Endodermal cell (in vitro differentiated cells): ENCODE measurements at regions not wholly inside any gene's neighbourhood (a gene's known extent, or its start where the extent isn't known, plus 50 kb on each side); places are given as distances from the start of the nearest gene placed in this dataset.

Source experiments
- DNase-seq: peaks from one replicate; pipeline ENCODE4 v3.0.0-alpha.2; 2017
- H3K27ac ChIP-seq: 2 replicates; pipeline ENCODE4 v1.5.1; 2013; ENCODE audit warnings: mild to moderate bottlenecking, low read depth, low read length, moderate library complexity
- H3K27me3 ChIP-seq: 2 replicates; pipeline ENCODE4 v1.6.1; 2013; ENCODE audit warnings: mild to moderate bottlenecking, low read length, moderate library complexity; ENCODE audit not compliant: insufficient read depth, control insufficient read depth, poor library complexity, severe bottlenecking
- H3K36me3 ChIP-seq: 2 replicates; pipeline ENCODE4 v1.7.0; 2013; ENCODE audit warnings: mild to moderate bottlenecking, low read length, moderate library complexity; ENCODE audit not compliant: control insufficient read depth, insufficient read depth
- H3K4me1 ChIP-seq: one replicate; pipeline ENCODE4 v1.7.0; 2013; ENCODE audit warnings: low read length; ENCODE audit not compliant: control insufficient read depth, insufficient read depth
- H3K4me3 ChIP-seq: 2 replicates; pipeline ENCODE4 v1.5.1; 2013; ENCODE audit warnings: mild to moderate bottlenecking, low read length, moderate library complexity
- H3K9ac ChIP-seq: 2 replicates; pipeline ENCODE4 v1.6.1; 2013; ENCODE audit warnings: mild to moderate bottlenecking, low read length, moderate library complexity; ENCODE audit not compliant: poor library complexity, severe bottlenecking; ENCODE audit errors: extremely low read depth
- H3K9me3 ChIP-seq: 2 replicates; pipeline ENCODE4 v1.6.1; 2013; ENCODE audit warnings: mild to moderate bottlenecking, low read length, moderate library complexity; ENCODE audit not compliant: control insufficient read depth
- H3K27ac Mint-ChIP-seq: 2 replicates; pipeline ENCODE4 v1.8.0; 2020; ENCODE audit warnings: mixed read lengths
- H3K27me3 Mint-ChIP-seq: 2 replicates; pipeline ENCODE4 v1.8.0; 2021; ENCODE audit warnings: mild to moderate bottlenecking, mixed read lengths; ENCODE audit not compliant: insufficient read depth
- H3K36me3 Mint-ChIP-seq: 2 replicates; pipeline ENCODE4 v1.8.0; 2020; ENCODE audit warnings: low read depth, mixed read lengths
- H3K4me1 Mint-ChIP-seq: 2 replicates; pipeline ENCODE4 v1.8.0; 2020; ENCODE audit warnings: mixed read lengths
- H3K4me3 Mint-ChIP-seq: 2 replicates; pipeline ENCODE4 v1.8.0; 2020; ENCODE audit warnings: mild to moderate bottlenecking, moderate library complexity, mixed read lengths
- H3K9me3 Mint-ChIP-seq: 2 replicates; pipeline ENCODE4 v1.8.0; 2020; ENCODE audit warnings: mild to moderate bottlenecking, mixed read lengths
- WGBS, 2 experiments: methylation state at CpG; one replicate each; pipeline versions ENCODE4 v1.1.5 to v1.1.7; 2013; ENCODE audit warnings: missing lambda C conversion rate in 2 of 2, mixed read lengths in 1 of 2; ENCODE audit not compliant: insufficient coverage in 1 of 2, insufficient read length in 1 of 2; 5-methylcytosine and 5-hydroxymethylcytosine counted together
- TF ChIP-seq, protein P1 (sequence below): fragments of 200-600 bp; sonication (generic); conservative IDR thresholded peaks from 2 replicates; pipeline ENCODE4 v1.5.0; 2021; ENCODE audit warnings: antibody characterized with exemption, mild to moderate bottlenecking

DNA sequence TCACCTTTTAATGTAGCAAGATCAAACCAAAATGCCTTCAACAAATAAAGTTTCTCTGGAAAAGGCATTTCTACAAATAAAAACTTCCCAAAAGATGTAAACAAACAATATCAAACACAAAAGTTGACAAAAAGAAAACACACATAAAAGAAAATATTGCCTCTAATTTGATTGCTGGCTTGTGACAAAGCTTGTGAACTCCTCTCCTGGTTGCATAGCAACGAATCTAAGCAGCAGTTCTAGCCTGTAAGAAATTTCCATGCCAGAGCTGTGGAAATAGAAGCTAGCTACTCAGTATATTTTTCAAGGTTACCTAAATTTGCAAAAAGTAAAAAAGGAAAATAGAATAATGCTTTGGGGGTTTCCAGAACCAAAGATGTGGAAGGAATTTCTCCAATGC, 173.9 kb upstream of the CDK1 start:
- TF ChIP-seq, protein P1, sequence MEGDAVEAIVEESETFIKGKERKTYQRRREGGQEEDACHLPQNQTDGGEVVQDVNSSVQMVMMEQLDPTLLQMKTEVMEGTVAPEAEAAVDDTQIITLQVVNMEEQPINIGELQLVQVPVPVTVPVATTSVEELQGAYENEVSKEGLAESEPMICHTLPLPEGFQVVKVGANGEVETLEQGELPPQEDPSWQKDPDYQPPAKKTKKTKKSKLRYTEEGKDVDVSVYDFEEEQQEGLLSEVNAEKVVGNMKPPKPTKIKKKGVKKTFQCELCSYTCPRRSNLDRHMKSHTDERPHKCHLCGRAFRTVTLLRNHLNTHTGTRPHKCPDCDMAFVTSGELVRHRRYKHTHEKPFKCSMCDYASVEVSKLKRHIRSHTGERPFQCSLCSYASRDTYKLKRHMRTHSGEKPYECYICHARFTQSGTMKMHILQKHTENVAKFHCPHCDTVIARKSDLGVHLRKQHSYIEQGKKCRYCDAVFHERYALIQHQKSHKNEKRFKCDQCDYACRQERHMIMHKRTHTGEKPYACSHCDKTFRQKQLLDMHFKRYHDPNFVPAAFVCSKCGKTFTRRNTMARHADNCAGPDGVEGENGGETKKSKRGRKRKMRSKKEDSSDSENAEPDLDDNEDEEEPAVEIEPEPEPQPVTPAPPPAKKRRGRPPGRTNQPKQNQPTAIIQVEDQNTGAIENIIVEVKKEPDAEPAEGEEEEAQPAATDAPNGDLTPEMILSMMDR, result no peak
- Histone ChIP-seq H3K4me1 (no peaks in the 10 kb centered on the region), H3K4me3 (no peak overlapping the region), H3K9me3 (no peaks in the 10 kb centered on the region), H3K36me3 (no peaks in the 10 kb centered on the region), H3K9ac (no peak overlapping the region), H3K27ac (no peak overlapping the region), H3K27me3 (no peaks in the 10 kb centered on the region)
- no peak overlapping the region for H3K27ac Mint-ChIP-seq
- no peaks in the 10 kb centered on the region for H3K36me3 Mint-ChIP-seq
- H3K27me3 Mint-ChIP-seq, result no peaks in the 10 kb centered on the region
- no peak for DNase-seq
- WGBS, 2 experiments, result 83 to 97% methylated on average over 1 of the region's 1 CpG
- no peaks in the 10 kb centered on the region for H3K9me3 Mint-ChIP-seq
- peaks cover 3% of the 10 kb centered on the region for H3K4me1 Mint-ChIP-seq
- H3K4me3 Mint-ChIP-seq, result no peak overlapping the region

DNA sequence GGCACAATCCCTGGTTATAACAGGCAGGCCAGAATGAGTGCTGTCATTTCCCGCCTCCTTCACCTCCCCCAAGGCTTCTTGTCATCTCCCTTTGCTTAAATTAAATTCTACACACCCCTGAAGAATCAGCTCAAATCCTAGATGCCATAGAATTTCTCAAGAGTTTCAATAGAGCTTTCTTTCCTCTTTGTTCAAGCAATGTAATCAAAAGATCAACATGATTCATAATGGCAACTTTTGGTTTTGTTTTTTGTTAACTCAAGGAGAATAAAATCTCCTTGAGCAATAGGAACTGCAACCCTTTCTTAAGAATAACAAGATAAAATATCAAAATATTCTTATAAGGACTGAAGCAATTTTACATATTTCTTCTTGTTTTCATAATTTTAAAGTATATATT, 180.8 kb upstream of the CDK1 start:
- H3K9me3 ChIP-seq, result no peaks in the 10 kb centered on the region
- H3K4me1 Mint-ChIP-seq, result no peaks in the 10 kb centered on the region
- H3K4me3 Mint-ChIP-seq, result no peak overlapping the region
- H3K27ac Mint-ChIP-seq, result no peak overlapping the region
- H3K9ac ChIP-seq, result no peak overlapping the region
- H3K27me3 Mint-ChIP-seq, result no peaks in the 10 kb centered on the region
- H3K36me3 ChIP-seq, result no peaks in the 10 kb centered on the region
- TF ChIP-seq, protein P1, result no peak
- no peaks in the 10 kb centered on the region for H3K36me3 Mint-ChIP-seq
- no peaks in the 10 kb centered on the region for H3K4me1 ChIP-seq
- DNase-seq, result no peak
- no peaks in the 10 kb centered on the region for H3K27me3 ChIP-seq
- H3K27ac ChIP-seq, result no peak overlapping the region
- no peaks in the 10 kb centered on the region for H3K9me3 Mint-ChIP-seq
- H3K4me3 ChIP-seq, result no peak overlapping the region
- WGBS, 2 experiments, result 89 to 100% methylated on average over 1 of the region's 1 CpG

DNA sequence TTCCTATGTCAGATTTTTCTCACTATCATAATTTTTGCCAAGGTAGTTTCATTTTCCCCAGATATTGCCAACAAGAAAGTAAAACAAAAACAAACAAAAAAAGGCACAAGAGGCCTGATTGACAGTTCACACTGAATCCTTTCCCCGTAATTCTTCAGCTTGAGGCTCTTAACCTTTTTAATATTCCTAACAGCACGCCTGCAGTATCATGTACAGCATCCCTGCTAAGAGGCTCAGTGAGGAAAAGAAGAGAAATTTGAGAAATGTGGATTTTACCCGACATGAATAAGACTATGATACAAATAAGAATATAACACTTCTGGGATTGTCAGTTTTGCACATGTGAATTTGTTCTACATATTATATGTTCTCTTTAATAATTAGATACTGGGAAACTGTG, 182.4 kb upstream of the CDK1 start:
- H3K9ac ChIP-seq, result no peak overlapping the region
- no peak overlapping the region for H3K4me3 Mint-ChIP-seq
- DNase-seq, result no peak
- H3K27ac ChIP-seq, result no peak overlapping the region
- WGBS, 2 experiments, result 98% methylated on average over 3 of the region's 3 CpGs; no CpG with 5 or more reads in 1 of the 2 experiments
- TF ChIP-seq, protein P1, result no peak
- no peaks in the 10 kb centered on the region for H3K27me3 ChIP-seq
- H3K36me3 ChIP-seq, result no peaks in the 10 kb centered on the region
- H3K4me1 Mint-ChIP-seq, result no peaks in the 10 kb centered on the region
- no peak overlapping the region for H3K27ac Mint-ChIP-seq
- no peaks in the 10 kb centered on the region for H3K4me1 ChIP-seq
- H3K27me3 Mint-ChIP-seq, result no peaks in the 10 kb centered on the region
- H3K36me3 Mint-ChIP-seq, result no peaks in the 10 kb centered on the region
- no peaks in the 10 kb centered on the region for H3K9me3 ChIP-seq
- H3K4me3 ChIP-seq, result no peak overlapping the region
- H3K9me3 Mint-ChIP-seq, result no peaks in the 10 kb centered on the region
